NCI-H1930 (cell line): ENCODE measurements at regions not wholly inside any gene's neighbourhood (a gene's known extent, or its start where the extent isn't known, plus 50 kb on each side); places are given as distances from the start of the nearest gene placed in this dataset.

Source experiments
- DNase-seq, 2 experiments: peaks; one replicate each; lab custom pipeline; 2025; lab: John Stamatoyannopoulos, UW

- no peak for DNase-seq
Measured at GRCh38 chr3:78421247-78421966, 1346.4 kb downstream of the ROBO1 start.

- DNase-seq = no peak
Measured at GRCh38 chr3:78424656-78425055, 1343.1 kb downstream of the ROBO1 start.

- DNase-seq = no peak
Measured at GRCh38 chr3:78426454-78426853, 1341.3 kb downstream of the ROBO1 start.

GRCh38 chr3:78427303-78427702 is 1340.5 kb downstream of the ROBO1 start:
- no peak for DNase-seq

- DNase-seq = no peak
Measured at GRCh38 chr3:78430741-78431140, 1337.1 kb downstream of the ROBO1 start.

- DNase-seq = no peak
Measured at GRCh38 chr3:78434801-78435200, 1333.0 kb downstream of the ROBO1 start.

GRCh38 chr3:78455166-78455565 is 1312.6 kb downstream of the ROBO1 start:
- DNase-seq = no peak

- DNase-seq = no peak
Measured at GRCh38 chr3:78455712-78456433, 1311.9 kb downstream of the ROBO1 start.

- no peak for DNase-seq
Measured at GRCh38 chr3:78459796-78460195, 1308.0 kb downstream of the ROBO1 start.

- no peak for DNase-seq
Measured at GRCh38 chr3:78462021-78462420, 1305.8 kb downstream of the ROBO1 start.

- no peak for DNase-seq
Measured at GRCh38 chr3:78476076-78476475, 1291.7 kb downstream of the ROBO1 start.

GRCh38 chr3:78481050-78481449 is 1286.7 kb downstream of the ROBO1 start:
- DNase-seq = no peak

- no peak for DNase-seq
Measured at GRCh38 chr3:78483090-78483489, 1284.7 kb downstream of the ROBO1 start.

- DNase-seq = no peak
Measured at GRCh38 chr3:78494851-78495250, 1272.9 kb downstream of the ROBO1 start.

- DNase-seq = no peak
Measured at GRCh38 chr3:78495301-78495700, 1272.5 kb downstream of the ROBO1 start.

GRCh38 chr3:78496501-78496900 is 1271.3 kb downstream of the ROBO1 start:
- no peak for DNase-seq

GRCh38 chr3:78497021-78497420 is 1270.8 kb downstream of the ROBO1 start:
- DNase-seq = peak; percentile 1 to 16

GRCh38 chr3:78497767-78498166 is 1270.0 kb downstream of the ROBO1 start:
- DNase-seq = peak; percentile 7 to 22

GRCh38 chr3:78506061-78506460 is 1261.7 kb downstream of the ROBO1 start:
- DNase-seq = no peak

GRCh38 chr3:78506581-78507195 is 1261.1 kb downstream of the ROBO1 start:
- DNase-seq = no peak

GRCh38 chr3:78507196-78507984 is 1260.4 kb downstream of the ROBO1 start:
- no peak for DNase-seq

- no peak for DNase-seq
Measured at GRCh38 chr3:78511840-78512239, 1256.0 kb downstream of the ROBO1 start.
